Gastroesophageal sphincter (tissue), 4 donors: ENCODE measurements at regions not wholly inside any gene's neighbourhood (a gene's known extent, or its start where the extent isn't known, plus 50 kb on each side); places are given as distances from the start of the nearest gene placed in this dataset.
A peak's percentile ranks its signal among the peaks of the same experiment; 100 is the strongest.

Source experiments
- ATAC-seq: fragments of 150-250 bp; one replicate; pipeline ENCODE4 v1.9.1; 2016; ENCODE audit warnings: mild to moderate bottlenecking, moderate library complexity
- H3K27ac ChIP-seq, 4 donors: fragments of 200-600 bp; sonication (generic) in 3 of 4; 1 replicate in 3 of 4; 2 replicates in 1 of 4; pipeline ENCODE4 v1.5.1; 2016 to 2019
- H3K27me3 ChIP-seq: fragments of 200-600 bp; sonication (generic); one replicate; pipeline ENCODE4 v1.5.1; 2019
- H3K36me3 ChIP-seq, 2 donors: fragments of 200-600 bp; sonication (generic); one replicate each; pipeline ENCODE4 v1.5.1; 2019; ENCODE audit warnings: control low read depth in 1 of 2
- H3K4me1 ChIP-seq, 3 donors: fragments of 200-600 bp; sonication (generic); 1 replicate in 2 of 3; 2 replicates in 1 of 3; pipeline ENCODE4 v1.5.1; 2016 to 2019; ENCODE audit warnings: control low read depth in 2 of 3
- H3K4me3 ChIP-seq, 2 donors: fragments of 200-600 bp; sonication (generic); one replicate each; pipeline ENCODE4 v1.5.1; 2019; ENCODE audit warnings: mild to moderate bottlenecking in 1 of 2, moderate library complexity in 1 of 2
- H3K9me3 ChIP-seq, 3 donors: fragments of 200-600 bp; sonication (generic); one replicate each; pipeline ENCODE4 v1.5.1; 2017 to 2019; ENCODE audit warnings: control low read depth in 2 of 3
- CTCF ChIP-seq, 4 experiments: fragments of 200-600 bp in 2 of 4; fragments of 450-650 bp in 2 of 4; sonication (generic) in 1 of 4; IDR thresholded peaks; one replicate each; pipeline ENCODE4 v1.5.1; 2017 to 2019; ENCODE audit warnings: antibody characterized with exemption in 4 of 4, mild to moderate bottlenecking in 2 of 4, moderate library complexity in 2 of 4
- EP300 ChIP-seq: sonication (generic); formaldehyde crosslinking; IDR thresholded peaks from one replicate; pipeline ENCODE4 v1.6.1; 2017; ENCODE audit warnings: antibody characterized with exemption, mild to moderate bottlenecking
- POLR2A ChIP-seq, 2 donors: fragments of 450-650 bp; IDR thresholded peaks; one replicate each; pipeline ENCODE4 v1.6.1; 2017; ENCODE audit warnings: antibody characterized with exemption in 2 of 2, mild to moderate bottlenecking in 2 of 2, moderate library complexity in 1 of 2
- POLR2AphosphoS5 ChIP-seq: sonication (generic); formaldehyde crosslinking; IDR thresholded peaks from one replicate; pipeline ENCODE4 v1.6.1; 2017; ENCODE audit warnings: antibody characterized with exemption
- WGBS, 2 donors: methylation state at CpG; one replicate each; pipeline ENCODE4 v1.1.5; 2018; ENCODE audit warnings: low coverage in 1 of 2; 5-methylcytosine and 5-hydroxymethylcytosine counted together

DNA sequence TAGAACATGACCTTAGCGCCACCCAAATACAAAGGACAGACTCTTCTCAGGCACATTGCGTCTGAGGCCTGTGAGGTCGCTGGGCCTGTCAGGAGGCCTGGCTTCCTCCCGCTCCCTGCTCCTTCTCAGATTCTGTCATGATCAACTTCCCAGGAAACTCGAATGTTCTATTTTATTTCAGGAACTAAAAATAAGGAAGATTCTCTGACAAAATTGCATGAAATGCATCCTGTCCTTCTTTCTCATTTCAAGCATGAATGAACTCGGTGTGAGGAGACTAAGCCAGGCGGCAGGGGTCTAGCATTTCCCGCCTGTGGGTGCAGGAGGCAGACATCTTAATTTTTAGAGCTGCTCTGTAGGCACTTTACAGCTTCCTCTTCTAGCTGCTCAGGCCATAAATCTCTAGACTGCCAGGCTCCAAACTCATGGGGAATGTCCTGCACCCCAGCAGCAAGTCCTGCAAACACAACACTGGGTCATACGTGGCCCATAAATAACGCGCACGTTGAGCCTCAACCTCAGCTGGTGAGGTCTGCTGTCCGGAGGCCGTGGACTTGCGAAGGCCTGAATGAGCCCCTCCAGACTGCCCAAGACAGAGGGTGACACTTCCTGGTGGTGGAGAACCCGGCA is 109.7 kb upstream of the ZNF236 start:
- TF ChIP-seq CTCF (IDR thresholded peaks at IDR 0.05) (no peak), EP300 (no peak), POLR2AphosphoS5 (no peak), POLR2A (IDR thresholded peaks at IDR 0.05) (no peak)
- Histone ChIP-seq H3K36me3 (no peaks in the 10 kb centered on the region), H3K4me1 (peaks cover 0 to 5% (median 0%) of the 10 kb centered on the region in 3 donors), H3K4me3 (no peak overlapping the region), H3K9me3 (no peaks in the 10 kb centered on the region), H3K27ac (no peak overlapping the region), H3K27me3 (no peaks in the 10 kb centered on the region)
- ATAC-seq: no peak
- 84 to 95% methylated on average over 8 to 9 of the region's 16 CpGs for WGBS, 2 donors

DNA sequence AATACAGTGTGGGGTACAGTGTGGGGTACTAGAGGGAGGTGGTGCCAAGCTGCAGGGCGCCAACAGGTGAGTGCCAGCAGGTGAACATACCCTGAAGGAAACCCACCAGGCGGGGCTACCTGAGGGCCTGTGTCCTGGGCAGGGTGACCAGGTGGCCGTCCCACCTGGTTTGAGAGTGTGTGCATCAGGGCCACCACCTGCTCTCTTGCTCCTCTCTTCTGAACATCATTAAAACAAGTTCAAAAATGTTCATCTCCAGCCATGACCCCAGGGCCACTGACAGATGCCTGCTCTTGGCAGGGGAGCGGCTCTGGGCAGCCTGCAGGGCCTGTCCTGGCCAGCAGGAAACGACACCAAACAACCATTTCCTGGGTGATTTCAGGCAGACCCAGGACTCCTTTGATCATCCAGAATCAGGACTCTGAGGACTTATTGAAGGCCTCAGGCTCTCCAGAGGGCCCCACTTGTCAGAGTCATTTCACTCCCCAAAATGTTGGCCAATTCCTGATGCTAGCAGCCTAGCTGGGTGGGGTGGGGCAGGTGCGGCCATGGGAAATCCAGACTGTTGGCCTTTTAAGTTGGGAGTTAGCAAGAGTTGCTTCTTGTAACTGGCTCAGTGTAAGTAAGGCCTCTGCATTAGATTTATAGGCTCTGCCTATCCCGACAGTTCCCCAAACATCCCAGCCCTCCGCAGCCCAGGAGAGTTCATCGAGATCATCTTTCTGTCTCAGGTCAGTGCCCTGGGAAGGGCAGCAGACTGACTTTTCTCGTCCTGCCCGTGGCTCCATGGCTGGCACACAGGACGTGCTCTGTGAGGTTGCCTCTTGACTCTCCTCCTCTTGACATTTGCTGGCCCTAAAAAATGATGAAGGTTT is 111.5 kb upstream of the ZNF236 start:
- H3K4me3 ChIP-seq: no peak overlapping the region
- peaks cover 0 to 5% (median 0%) of the 10 kb centered on the region in 3 donors for H3K4me1 ChIP-seq
- H3K27ac ChIP-seq: no peak overlapping the region
- ATAC-seq: no peak
- H3K9me3 ChIP-seq: no peaks in the 10 kb centered on the region
- no peaks in the 10 kb centered on the region for H3K27me3 ChIP-seq
- H3K36me3 ChIP-seq: no peaks in the 10 kb centered on the region
- TF ChIP-seq EP300 (no peak), CTCF (IDR thresholded peaks at IDR 0.05) (no peak), POLR2AphosphoS5 (no peak), POLR2A (IDR thresholded peaks at IDR 0.05) (no peak)
- 88% methylated on average over 7 of the region's 12 CpGs; no CpG with 5 or more reads in 1 of the 2 donors for WGBS, 2 donors

DNA sequence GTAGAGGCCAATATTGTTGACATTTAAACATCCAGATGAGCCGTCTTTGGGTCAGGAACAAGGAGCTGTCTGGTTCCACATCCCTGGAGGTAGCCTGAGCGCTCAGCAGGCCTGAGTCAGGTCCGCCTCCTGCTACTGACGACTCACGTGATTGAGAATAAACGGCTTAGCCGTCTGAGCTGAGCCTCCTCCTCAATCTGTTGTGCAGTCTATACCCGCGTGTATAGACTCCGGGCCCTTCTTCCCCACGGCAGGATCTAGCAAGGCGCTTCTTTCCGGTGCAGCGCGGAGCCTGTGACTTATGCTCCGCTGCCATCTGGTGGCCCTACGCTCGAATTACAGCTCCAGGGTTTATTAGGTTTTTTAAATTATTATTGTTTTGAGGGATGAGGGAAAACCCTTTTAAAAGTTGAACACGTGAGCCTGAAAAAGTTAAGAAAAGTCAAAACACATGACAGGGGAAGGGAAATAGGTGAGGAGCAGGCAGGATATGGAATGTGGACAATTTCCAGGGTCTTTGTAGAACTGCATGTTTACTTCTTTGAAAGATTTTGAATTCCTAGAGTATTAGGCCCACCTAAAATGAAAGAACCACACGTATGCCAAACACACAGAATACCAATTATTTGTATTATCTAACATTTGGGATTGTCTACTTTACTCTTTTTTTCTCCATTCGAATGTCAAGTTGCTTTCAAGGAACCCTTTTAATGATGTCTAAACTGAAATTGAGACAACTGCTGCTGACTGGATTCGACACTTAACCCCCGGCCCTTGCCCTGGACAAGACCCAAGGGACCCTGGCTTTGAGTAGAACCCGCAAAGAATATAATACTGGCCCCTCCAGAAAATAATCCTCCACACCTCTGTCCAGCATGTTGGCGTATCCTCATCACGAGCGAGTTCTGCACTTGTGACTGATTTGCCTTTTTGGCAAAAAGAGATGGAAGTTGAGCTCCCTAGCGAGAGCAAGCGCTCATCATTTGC is 112.4 kb upstream of the ZNF236 start:
- no peak overlapping the region for H3K27ac ChIP-seq
- no peaks in the 10 kb centered on the region for H3K36me3 ChIP-seq
- H3K4me3 ChIP-seq: peak overlapping the region in 1 of 2 donors; percentile 13
- WGBS, 2 donors: 38 to 42% methylated on average over 10 to 17 of the region's 29 CpGs
- ATAC-seq: peak; percentile 77
- H3K4me1 ChIP-seq: peaks cover 0 to 5% (median 0%) of the 10 kb centered on the region in 3 donors
- TF ChIP-seq EP300 (no peak), CTCF (IDR thresholded peaks at IDR 0.05) (peak; percentile 74 to 90 (median 88)), POLR2A (IDR thresholded peaks at IDR 0.05) (no peak), POLR2AphosphoS5 (no peak)
- no peaks in the 10 kb centered on the region for H3K9me3 ChIP-seq
- no peaks in the 10 kb centered on the region for H3K27me3 ChIP-seq

GRCh38 chr18:76708722-76709353 is 113.5 kb upstream of the ZNF236 start:
- Histone ChIP-seq H3K4me1 (peaks cover 0 to 5% (median 0%) of the 10 kb centered on the region in 3 donors), H3K27me3 (no peaks in the 10 kb centered on the region), H3K9me3 (no peaks in the 10 kb centered on the region), H3K27ac (no peak overlapping the region), H3K4me3 (no peak overlapping the region), H3K36me3 (no peaks in the 10 kb centered on the region)
- TF ChIP-seq CTCF (IDR thresholded peaks at IDR 0.05) (no peak), EP300 (no peak), POLR2AphosphoS5 (no peak), POLR2A (IDR thresholded peaks at IDR 0.05) (no peak)
- ATAC-seq: no peak
- 100% methylated on average over 2 of the region's 25 CpGs; no CpG with 5 or more reads in 1 of the 2 donors for WGBS, 2 donors
